CD14-positive monocyte (primary cell): ENCODE measurements at regions not wholly inside any gene's neighbourhood (a gene's known extent, or its start where the extent isn't known, plus 50 kb on each side); places are given as distances from the start of the nearest gene placed in this dataset.

Source experiments
- DNase-seq, 3 donors: peaks; one replicate each; pipeline ENCODE4 v3.0.0-alpha.2; 2011 to 2022
- H2AFZ ChIP-seq: 2 replicates; pipeline ENCODE4 v1.6.0; 2012; ENCODE audit warnings: mild to moderate bottlenecking, low read depth, low read length, inconsistent platforms; ENCODE audit not compliant: insufficient read depth, poor library complexity, severe bottlenecking
- H3K27ac ChIP-seq, 2 donors: 1 replicate in 1 of 2; 2 replicates in 1 of 2; pipeline ENCODE4 v1.5.1; 2012 to 2013; ENCODE audit warnings: low read length in 2 of 2, control low read depth in 1 of 2, inconsistent platforms in 1 of 2, low read depth in 1 of 2, mild to moderate bottlenecking in 1 of 2
- H3K27me3 ChIP-seq, 2 donors: one replicate each; pipeline versions ENCODE4 v1.6.0 to v1.6.1; 2011 to 2013; ENCODE audit warnings: low read length in 2 of 2; ENCODE audit not compliant: control insufficient read depth in 2 of 2, insufficient read depth in 2 of 2
- H3K36me3 ChIP-seq, 2 donors: replicated peaks in 1 of 2; 1 replicate in 1 of 2; 2 replicates in 1 of 2; pipeline versions ENCODE4 v1.5.1 to v1.6.1; 2012 to 2013; ENCODE audit warnings: low read length in 2 of 2, control low read depth in 1 of 2, inconsistent platforms in 1 of 2, mild to moderate bottlenecking in 1 of 2; ENCODE audit not compliant: insufficient read depth in 2 of 2, control insufficient read depth in 1 of 2
- H3K4me1 ChIP-seq, 2 donors: 1 replicate in 1 of 2; 2 replicates in 1 of 2; pipeline versions ENCODE4 v1.5.1 to v1.6.1; 2012 to 2013; ENCODE audit warnings: low read length in 2 of 2, control low read depth in 1 of 2, inconsistent platforms in 1 of 2, mild to moderate bottlenecking in 1 of 2, moderate library complexity in 1 of 2; ENCODE audit not compliant: insufficient read depth in 2 of 2, control insufficient read depth in 1 of 2
- H3K4me2 ChIP-seq: replicated peaks from 2 replicates; pipeline ENCODE3; 2012; ENCODE audit warnings: low read length, moderate library complexity, mild to moderate bottlenecking; ENCODE audit not compliant: poor library complexity, severe bottlenecking; ENCODE audit errors: extremely low read depth
- H3K4me3 ChIP-seq, 3 experiments: fragments of 200-600 bp in 1 of 3; sonication (generic) in 1 of 3; replicated peaks in 1 of 3; 1 replicate in 2 of 3; 2 replicates in 1 of 3; pipeline ENCODE4 v1.5.1; 2011 to 2013; ENCODE audit warnings: low read length in 3 of 3, mild to moderate bottlenecking in 3 of 3, control low read depth in 2 of 3, low read depth in 2 of 3, inconsistent platforms in 1 of 3, moderate library complexity in 1 of 3
- H3K79me2 ChIP-seq: 2 replicates; pipeline ENCODE4 v1.6.0; 2012; ENCODE audit warnings: mild to moderate bottlenecking, control low read depth, inconsistent platforms, low read length, moderate library complexity; ENCODE audit not compliant: insufficient read depth
- H3K9ac ChIP-seq: 2 replicates; pipeline ENCODE4 v1.6.0; 2017; ENCODE audit warnings: low read length, mild to moderate bottlenecking; ENCODE audit not compliant: insufficient read depth, poor library complexity, severe bottlenecking
- H3K9me3 ChIP-seq, 2 donors: replicated peaks in 1 of 2; 1 replicate in 1 of 2; 2 replicates in 1 of 2; pipeline versions ENCODE4 v1.5.1 to v1.6.1; 2012 to 2013; ENCODE audit warnings: low read length in 2 of 2, control low read depth in 1 of 2; ENCODE audit not compliant: control insufficient read depth in 1 of 2, insufficient read depth in 1 of 2
- H4K20me1 ChIP-seq: 2 replicates; pipeline ENCODE4 v1.6.0; 2012; ENCODE audit warnings: mild to moderate bottlenecking, low read length, control low read depth, moderate library complexity; ENCODE audit not compliant: insufficient read depth
- H3K27ac Mint-ChIP-seq, 7 donors: one replicate each; pipeline ENCODE4 v1.8.0; 2020; ENCODE audit warnings: mild to moderate bottlenecking in 7 of 7, mixed read lengths in 7 of 7, moderate library complexity in 6 of 7, inconsistent platforms in 2 of 7
- H3K27me3 Mint-ChIP-seq, 3 donors: one replicate each; pipeline ENCODE4 v1.8.0; 2021 to 2022; ENCODE audit warnings: low read depth in 3 of 3, mild to moderate bottlenecking in 3 of 3, mixed read lengths in 3 of 3, moderate library complexity in 3 of 3, inconsistent platforms in 1 of 3
- H3K36me3 Mint-ChIP-seq, 2 donors: one replicate each; pipeline ENCODE4 v1.8.0; 2020; ENCODE audit warnings: mixed read lengths in 2 of 2, inconsistent platforms in 1 of 2, mild to moderate bottlenecking in 1 of 2
- H3K4me1 Mint-ChIP-seq: one replicate; pipeline ENCODE4 v1.8.0; 2020; ENCODE audit warnings: mild to moderate bottlenecking, mixed read lengths
- H3K4me3 Mint-ChIP-seq, 2 donors: one replicate each; pipeline ENCODE4 v1.8.0; 2020; ENCODE audit warnings: mild to moderate bottlenecking in 2 of 2, mixed read lengths in 2 of 2, moderate library complexity in 1 of 2
- H3K9me3 Mint-ChIP-seq, 7 donors: one replicate each; pipeline ENCODE4 v1.8.0; 2020 to 2022; ENCODE audit warnings: mixed read lengths in 7 of 7, mild to moderate bottlenecking in 6 of 7, moderate library complexity in 6 of 7, inconsistent platforms in 2 of 7
- WGBS: methylation state at CpG from one replicate; pipeline ENCODE4 v1.1.5; 2013; ENCODE audit warnings: missing lambda C conversion rate; ENCODE audit not compliant: insufficient coverage; 5-methylcytosine and 5-hydroxymethylcytosine counted together
- intact Hi-C, 2 donors: fragments of 100-400 bp; cut with micrococcal nuclease; formaldehyde crosslinking; loops; one replicate each; pipeline versions ENCODE4 v1.15.0 to v1.15.1; 2023
- TF ChIP-seq, protein P1 (sequence below): fragments of 200-600 bp; IDR thresholded peaks from one replicate; pipeline ENCODE4 v1.8.0; 2022; ENCODE audit warnings: antibody characterized with exemption, mild to moderate bottlenecking

DNA sequence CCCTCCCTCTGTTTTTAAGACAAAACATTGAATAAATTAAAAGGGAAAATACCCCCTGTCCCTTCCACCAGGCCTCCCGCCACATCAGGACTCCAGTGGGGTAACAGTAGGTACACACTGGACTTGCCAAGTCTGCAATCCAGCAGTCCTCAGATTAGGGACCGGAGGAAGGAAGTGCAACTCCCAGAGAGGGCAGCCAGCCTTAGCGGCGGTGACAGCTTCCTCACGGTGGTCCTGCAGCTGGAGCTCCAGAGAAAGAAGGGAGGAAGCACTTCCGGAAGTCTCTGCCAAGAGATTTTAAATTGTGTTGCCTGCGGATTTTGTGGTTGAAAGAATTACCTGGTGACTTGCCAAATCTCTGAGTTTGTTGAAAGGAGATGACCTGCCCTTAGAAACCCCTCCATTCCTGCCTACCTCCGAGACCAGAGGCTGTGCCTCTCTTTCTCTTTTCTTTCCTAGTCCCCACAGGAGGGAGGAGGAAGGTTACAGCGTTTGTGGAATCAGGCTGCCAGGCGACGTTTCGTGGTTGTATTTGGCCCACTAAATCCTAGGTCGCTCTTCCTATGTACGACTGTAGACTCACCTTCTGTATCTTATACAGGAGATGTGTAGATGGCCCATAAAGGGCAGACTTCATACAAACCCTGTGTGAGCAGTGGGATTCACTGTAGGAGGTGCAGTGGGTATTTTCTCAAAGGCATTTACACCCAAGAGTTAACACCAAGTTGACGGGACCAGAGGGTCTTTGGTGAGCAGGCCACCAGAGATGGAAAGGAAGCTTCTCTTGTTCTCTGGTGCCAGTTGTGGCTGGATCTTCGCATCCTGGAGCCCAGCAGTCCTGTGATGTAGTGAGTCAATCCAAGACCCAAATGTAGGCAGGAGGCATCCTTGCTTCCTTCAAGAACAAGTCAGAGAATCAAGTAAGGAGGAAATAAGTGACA lies 77.9 kb downstream of the INSIG1 start:
- Histone ChIP-seq H3K36me3 (no peaks in the 10 kb centered on the region), H3K27ac (no peak overlapping the region), H3K4me2 (peak overlapping the region; percentile 69), H3K27me3 (peaks cover 87 to 99% of the 10 kb centered on the region in 2 donors), H3K9ac (no peak overlapping the region), H2AFZ (no peak overlapping the region), H4K20me1 (no peaks in the 10 kb centered on the region), H3K79me2 (no peaks in the 10 kb centered on the region), H3K9me3 (peaks cover 6 to 62% of the 10 kb centered on the region in 2 donors), H3K4me1 (peaks cover 71 to 79% of the 10 kb centered on the region in 2 donors), H3K4me3 (peak overlapping the region in 1 of 3 experiments; percentile 68)
- peaks cover 19 to 28% of the 10 kb centered on the region in 2 donors for H3K36me3 Mint-ChIP-seq
- TF ChIP-seq, protein P1, sequence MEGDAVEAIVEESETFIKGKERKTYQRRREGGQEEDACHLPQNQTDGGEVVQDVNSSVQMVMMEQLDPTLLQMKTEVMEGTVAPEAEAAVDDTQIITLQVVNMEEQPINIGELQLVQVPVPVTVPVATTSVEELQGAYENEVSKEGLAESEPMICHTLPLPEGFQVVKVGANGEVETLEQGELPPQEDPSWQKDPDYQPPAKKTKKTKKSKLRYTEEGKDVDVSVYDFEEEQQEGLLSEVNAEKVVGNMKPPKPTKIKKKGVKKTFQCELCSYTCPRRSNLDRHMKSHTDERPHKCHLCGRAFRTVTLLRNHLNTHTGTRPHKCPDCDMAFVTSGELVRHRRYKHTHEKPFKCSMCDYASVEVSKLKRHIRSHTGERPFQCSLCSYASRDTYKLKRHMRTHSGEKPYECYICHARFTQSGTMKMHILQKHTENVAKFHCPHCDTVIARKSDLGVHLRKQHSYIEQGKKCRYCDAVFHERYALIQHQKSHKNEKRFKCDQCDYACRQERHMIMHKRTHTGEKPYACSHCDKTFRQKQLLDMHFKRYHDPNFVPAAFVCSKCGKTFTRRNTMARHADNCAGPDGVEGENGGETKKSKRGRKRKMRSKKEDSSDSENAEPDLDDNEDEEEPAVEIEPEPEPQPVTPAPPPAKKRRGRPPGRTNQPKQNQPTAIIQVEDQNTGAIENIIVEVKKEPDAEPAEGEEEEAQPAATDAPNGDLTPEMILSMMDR = no peak
- H3K4me1 Mint-ChIP-seq = peaks cover 74% of the 10 kb centered on the region
- peak in 1 of 3 donors; percentile 40 for DNase-seq
- no peak overlapping the region for H3K27ac Mint-ChIP-seq
- H3K9me3 Mint-ChIP-seq = peaks cover 0 to 34% (median 26%) of the 10 kb centered on the region in 7 donors
- H3K27me3 Mint-ChIP-seq = peaks cover 94 to 100% (median 96%) of the 10 kb centered on the region in 3 donors
- H3K4me3 Mint-ChIP-seq = peak overlapping the region in 1 of 2 donors; percentile 89
- 0% methylated on average over 7 of the region's 16 CpGs for WGBS
- intact Hi-C loops = no loop called here

GRCh38 chr7:155377071-155377837 lies 79.6 kb downstream of the INSIG1 start:
- 0% methylated on average over 6 of the region's 13 CpGs for WGBS
- Mint-ChIP-seq H3K27ac (peak overlapping the region in 2 of 7 donors; percentile 16 to 63), H3K36me3 (peaks cover 14 to 32% of the 10 kb centered on the region in 2 donors), H3K4me3 (peak overlapping the region; percentile 65 to 99), H3K27me3 (peaks cover 91 to 100% (median 96%) of the 10 kb centered on the region in 3 donors), H3K4me1 (peaks cover 75% of the 10 kb centered on the region), H3K9me3 (peaks cover 0 to 40% (median 30%) of the 10 kb centered on the region in 7 donors)
- no peak overlapping the region for H2AFZ ChIP-seq
- no peaks in the 10 kb centered on the region for H3K36me3 ChIP-seq
- peaks cover 2 to 61% of the 10 kb centered on the region in 2 donors for H3K9me3 ChIP-seq
- no peak for DNase-seq
- peak overlapping the region; percentile 44 for H3K4me2 ChIP-seq
- peaks cover 87 to 99% of the 10 kb centered on the region in 2 donors for H3K27me3 ChIP-seq
- H3K9ac ChIP-seq = no peak overlapping the region
- peak overlapping the region in 1 of 3 experiments; percentile 48 for H3K4me3 ChIP-seq
- H3K4me1 ChIP-seq = peaks cover 74 to 85% of the 10 kb centered on the region in 2 donors
- TF ChIP-seq, protein P1 = no peak
- intact Hi-C loops = no loop called here
- H3K79me2 ChIP-seq = no peaks in the 10 kb centered on the region
- no peaks in the 10 kb centered on the region for H4K20me1 ChIP-seq
- H3K27ac ChIP-seq = no peak overlapping the region
